ENCODE measurements at regions not wholly inside any gene's neighbourhood (a gene's known extent, or its start where the extent isn't known, plus 50 kb on each side); places are given as distances from the start of the nearest gene placed in this dataset.

DNA sequence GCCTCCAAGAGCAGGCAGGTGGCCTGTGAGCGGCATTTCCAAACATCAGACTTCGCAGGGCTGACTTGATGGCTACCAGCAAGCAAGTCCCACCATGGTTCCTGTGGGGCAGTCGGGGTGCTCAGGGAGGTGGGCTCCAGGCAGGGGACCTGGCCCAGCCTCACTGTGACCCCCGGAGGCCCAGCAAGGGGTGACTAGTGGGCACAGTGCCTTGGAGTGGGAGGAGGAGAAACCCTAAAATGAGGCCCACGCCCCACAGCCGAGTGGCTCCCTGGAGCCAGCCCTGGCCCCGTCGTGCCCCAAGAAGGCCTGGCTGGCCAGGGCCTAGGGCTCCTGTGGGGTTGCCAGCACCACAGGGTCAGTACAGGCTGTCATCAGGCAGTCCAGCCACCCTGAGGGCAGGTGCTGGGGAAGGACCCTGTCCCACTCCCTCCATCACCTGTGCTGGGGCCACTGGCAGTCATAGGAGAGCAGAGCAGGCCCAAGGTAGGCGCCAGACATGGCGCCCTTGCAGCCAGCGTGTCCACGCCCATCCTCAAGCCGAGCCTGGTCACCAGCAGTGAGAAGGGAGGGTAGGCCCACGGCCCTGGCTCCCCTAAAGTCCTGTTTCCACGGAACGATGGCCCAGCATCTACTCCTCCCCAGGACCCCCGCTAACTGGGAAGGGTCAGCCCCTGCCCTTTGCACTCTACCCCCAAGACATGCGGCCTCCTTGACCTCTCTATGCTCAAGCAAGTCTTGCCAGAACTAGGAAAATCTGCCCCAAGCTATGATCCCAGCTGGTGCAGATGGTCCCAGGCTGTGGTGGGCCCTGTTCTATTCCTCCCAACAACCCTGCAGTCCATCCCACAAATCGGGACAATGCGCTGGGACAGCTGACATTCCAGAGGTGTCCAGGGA is 144.2 kb upstream of the C14orf180 start:
- no peaks in the 10 kb centered on the region for H4K20me1 ChIP-seq (ENCODE audit: insufficient read depth, low read length)
- TF ChIP-seq EZH2 (IDR thresholded peaks at IDR 0.05; ENCODE audit: borderline replicate concordance, low read depth, low read length, severe bottlenecking): no peak
- TF ChIP-seq, protein P1, sequence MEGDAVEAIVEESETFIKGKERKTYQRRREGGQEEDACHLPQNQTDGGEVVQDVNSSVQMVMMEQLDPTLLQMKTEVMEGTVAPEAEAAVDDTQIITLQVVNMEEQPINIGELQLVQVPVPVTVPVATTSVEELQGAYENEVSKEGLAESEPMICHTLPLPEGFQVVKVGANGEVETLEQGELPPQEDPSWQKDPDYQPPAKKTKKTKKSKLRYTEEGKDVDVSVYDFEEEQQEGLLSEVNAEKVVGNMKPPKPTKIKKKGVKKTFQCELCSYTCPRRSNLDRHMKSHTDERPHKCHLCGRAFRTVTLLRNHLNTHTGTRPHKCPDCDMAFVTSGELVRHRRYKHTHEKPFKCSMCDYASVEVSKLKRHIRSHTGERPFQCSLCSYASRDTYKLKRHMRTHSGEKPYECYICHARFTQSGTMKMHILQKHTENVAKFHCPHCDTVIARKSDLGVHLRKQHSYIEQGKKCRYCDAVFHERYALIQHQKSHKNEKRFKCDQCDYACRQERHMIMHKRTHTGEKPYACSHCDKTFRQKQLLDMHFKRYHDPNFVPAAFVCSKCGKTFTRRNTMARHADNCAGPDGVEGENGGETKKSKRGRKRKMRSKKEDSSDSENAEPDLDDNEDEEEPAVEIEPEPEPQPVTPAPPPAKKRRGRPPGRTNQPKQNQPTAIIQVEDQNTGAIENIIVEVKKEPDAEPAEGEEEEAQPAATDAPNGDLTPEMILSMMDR (IDR thresholded peaks at IDR 0.05; ENCODE audit: borderline replicate concordance, extremely low read depth, low read length, poor library complexity, severe bottlenecking): no peak
- DNase-seq (no peak), ATAC-seq (ENCODE audit: insufficient read depth, low read depth) (no peak)
- H3K9me3 ChIP-seq (ENCODE audit: insufficient read depth, low read length, severe bottlenecking): no peaks in the 10 kb centered on the region
- no peaks in the 10 kb centered on the region for H3K27me3 ChIP-seq (ENCODE audit: insufficient read depth, low read length, poor library complexity)
- no peak overlapping the region for H3K27ac ChIP-seq (ENCODE audit: low read length)
- H3K79me2 ChIP-seq (ENCODE audit: insufficient read depth, low read length): no peaks in the 10 kb centered on the region
- H3K4me1 ChIP-seq (ENCODE audit: insufficient read depth, low read length): no peaks in the 10 kb centered on the region
- H2AFZ ChIP-seq (ENCODE audit: low read depth, low read length): no peak overlapping the region
- H3K4me2 ChIP-seq (ENCODE audit: insufficient read depth, low read length): no peak overlapping the region
- no peak overlapping the region for H3K9ac ChIP-seq (ENCODE audit: low read depth, low read length)
- H3K36me3 ChIP-seq (ENCODE audit: insufficient read depth, low read length): no peaks in the 10 kb centered on the region
- H3K4me3 ChIP-seq (ENCODE audit: low read depth in 1 of 2, low read length in 2 of 2): no peak overlapping the region

DNA sequence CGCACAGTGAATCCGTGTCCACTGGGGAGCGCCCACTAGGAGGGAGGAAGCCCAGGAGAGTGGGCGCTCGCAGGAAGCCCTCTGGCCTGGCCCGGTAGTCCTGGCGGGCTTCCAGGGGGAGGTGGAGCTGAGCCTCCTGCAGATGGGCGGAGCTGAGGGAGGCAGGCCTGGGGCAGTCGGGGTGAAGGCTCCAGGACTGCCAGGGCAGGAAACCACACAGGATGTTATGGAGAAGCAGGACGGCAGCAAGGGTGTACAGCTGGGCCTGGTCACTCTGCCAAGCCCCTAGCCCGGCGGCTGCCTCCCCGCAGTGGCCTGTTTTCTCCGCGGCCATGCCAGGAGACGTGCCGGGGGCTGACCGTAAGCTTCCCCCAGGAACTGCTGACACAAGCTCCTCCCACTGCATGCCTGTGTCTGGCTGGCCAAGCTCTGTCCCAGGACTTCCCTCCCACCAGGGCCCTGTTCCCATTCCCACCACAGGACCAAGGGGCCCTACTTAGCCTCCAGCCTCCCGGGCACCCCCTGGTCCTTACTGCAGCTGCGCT is 143.4 kb upstream of the C14orf180 start:
- Histone ChIP-seq H3K36me3 (ENCODE audit: insufficient read depth, low read length) (no peaks in the 10 kb centered on the region), H3K4me3 (ENCODE audit: low read depth in 1 of 2, low read length in 2 of 2) (no peak overlapping the region), H4K20me1 (ENCODE audit: insufficient read depth, low read length) (no peaks in the 10 kb centered on the region), H3K4me1 (ENCODE audit: insufficient read depth, low read length) (no peaks in the 10 kb centered on the region), H2AFZ (ENCODE audit: low read depth, low read length) (no peak overlapping the region), H3K79me2 (ENCODE audit: insufficient read depth, low read length) (no peaks in the 10 kb centered on the region), H3K27ac (ENCODE audit: low read length) (no peak overlapping the region), H3K9me3 (ENCODE audit: insufficient read depth, low read length, severe bottlenecking) (no peaks in the 10 kb centered on the region), H3K4me2 (ENCODE audit: insufficient read depth, low read length) (no peak overlapping the region), H3K27me3 (ENCODE audit: insufficient read depth, low read length, poor library complexity) (no peaks in the 10 kb centered on the region), H3K9ac (ENCODE audit: low read depth, low read length) (no peak overlapping the region)
- DNase-seq: no peak
- TF ChIP-seq, protein P1 (IDR thresholded peaks at IDR 0.05; ENCODE audit: borderline replicate concordance, extremely low read depth, low read length, poor library complexity, severe bottlenecking): no peak
- TF ChIP-seq EZH2 (IDR thresholded peaks at IDR 0.05; ENCODE audit: borderline replicate concordance, low read depth, low read length, severe bottlenecking): no peak
- ATAC-seq (ENCODE audit: insufficient read depth, low read depth): no peak

DNA sequence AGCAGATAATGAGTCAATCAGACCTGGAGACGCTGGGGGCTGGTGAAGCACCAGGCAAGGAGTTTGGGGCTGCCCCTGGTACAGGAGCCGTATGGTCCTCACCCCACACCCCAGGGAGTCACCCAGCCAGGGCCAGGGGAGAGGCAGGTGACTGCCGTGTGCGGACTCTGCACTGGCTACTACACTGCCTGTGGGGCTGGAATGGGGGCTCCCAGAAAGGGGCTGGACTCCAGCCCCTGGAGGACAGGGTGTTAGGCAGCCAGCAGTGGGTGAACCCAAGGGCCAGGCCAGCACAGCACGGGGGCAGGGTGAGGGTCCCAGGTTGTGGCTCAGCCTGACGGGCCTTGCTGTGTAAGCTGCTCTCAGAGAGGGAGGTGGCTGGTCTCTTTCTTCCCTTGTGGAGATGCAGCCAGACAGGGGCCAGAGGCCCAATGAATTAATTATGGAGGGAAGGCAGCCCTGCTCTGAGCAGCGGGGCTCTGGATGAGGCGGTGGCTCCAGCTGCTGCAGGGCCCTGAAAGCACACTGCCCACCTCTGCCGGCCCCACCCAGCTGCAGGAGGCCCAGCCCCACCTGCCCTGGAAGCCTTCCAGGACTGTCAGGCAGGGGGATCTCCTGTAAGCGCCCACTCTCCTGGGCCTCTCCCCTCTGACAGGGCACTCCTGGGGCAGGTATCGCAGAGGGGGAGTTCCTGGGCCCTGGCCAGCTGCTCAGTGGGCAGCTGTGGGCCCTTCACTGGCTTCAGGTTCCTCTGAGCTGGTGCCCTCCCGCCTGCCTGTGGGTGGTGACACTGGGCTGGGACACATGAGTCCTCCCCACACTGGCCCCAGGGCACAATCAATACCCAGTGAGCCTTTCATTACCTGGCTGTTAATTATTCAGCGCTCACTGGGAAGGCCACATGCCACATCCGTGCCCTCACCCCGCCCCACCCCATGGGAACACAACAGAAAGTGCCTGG is 142.5 kb upstream of the C14orf180 start:
- H3K27me3 ChIP-seq (ENCODE audit: insufficient read depth, low read length, poor library complexity): no peaks in the 10 kb centered on the region
- no peak for TF ChIP-seq EZH2 (IDR thresholded peaks at IDR 0.05; ENCODE audit: borderline replicate concordance, low read depth, low read length, severe bottlenecking)
- TF ChIP-seq, protein P1 (IDR thresholded peaks at IDR 0.05; ENCODE audit: borderline replicate concordance, extremely low read depth, low read length, poor library complexity, severe bottlenecking): no peak
- H2AFZ ChIP-seq (ENCODE audit: low read depth, low read length): no peak overlapping the region
- H3K4me1 ChIP-seq (ENCODE audit: insufficient read depth, low read length): no peaks in the 10 kb centered on the region
- no peaks in the 10 kb centered on the region for H3K79me2 ChIP-seq (ENCODE audit: insufficient read depth, low read length)
- H3K9me3 ChIP-seq (ENCODE audit: insufficient read depth, low read length, severe bottlenecking): no peaks in the 10 kb centered on the region
- no peak overlapping the region for H3K27ac ChIP-seq (ENCODE audit: low read length)
- ATAC-seq (ENCODE audit: insufficient read depth, low read depth) (no peak), DNase-seq (no peak)
- no peaks in the 10 kb centered on the region for H4K20me1 ChIP-seq (ENCODE audit: insufficient read depth, low read length)
- H3K9ac ChIP-seq (ENCODE audit: low read depth, low read length): no peak overlapping the region
- H3K36me3 ChIP-seq (ENCODE audit: insufficient read depth, low read length): no peaks in the 10 kb centered on the region
- H3K4me3 ChIP-seq (ENCODE audit: low read depth in 1 of 2, low read length in 2 of 2): no peak overlapping the region
- no peak overlapping the region for H3K4me2 ChIP-seq (ENCODE audit: insufficient read depth, low read length)
